Chondrocyte (in vitro differentiated cells): ENCODE measurements at regions not wholly inside any gene's neighbourhood (a gene's known extent, or its start where the extent isn't known, plus 50 kb on each side); places are given as distances from the start of the nearest gene placed in this dataset.
"Not testable (repeated sequence)": the region's sequence is repeated elsewhere in the genome, so short reads cannot be mapped to it uniquely, and the experiment has no call there.

Experiments used
- DNase-seq: peaks from one replicate; pipeline ENCODE4 v3.0.0; 2021; ENCODE audit warnings: mixed read lengths, low spot score
- H3K27ac Mint-ChIP-seq: one replicate; pipeline ENCODE4 v1.8.0; 2021; ENCODE audit warnings: mild to moderate bottlenecking, moderate library complexity, mixed read lengths; ENCODE audit not compliant: unreplicated experiment
- H3K27me3 Mint-ChIP-seq: 2 replicates; pipeline ENCODE4 v1.8.0; 2021; ENCODE audit warnings: low read depth, mixed read lengths
- H3K36me3 Mint-ChIP-seq: 2 replicates; pipeline ENCODE4 v1.8.0; 2021; ENCODE audit warnings: low read depth, mixed read lengths
- H3K4me1 Mint-ChIP-seq: 2 replicates; pipeline ENCODE4 v1.8.0; 2021; ENCODE audit warnings: low read depth, mild to moderate bottlenecking, mixed read lengths
- H3K4me3 Mint-ChIP-seq: one replicate; pipeline ENCODE4 v1.8.0; 2021; ENCODE audit warnings: mild to moderate bottlenecking, moderate library complexity, mixed read lengths; ENCODE audit not compliant: unreplicated experiment
- H3K9me3 Mint-ChIP-seq: 2 replicates; pipeline ENCODE4 v1.8.0; 2021; ENCODE audit warnings: low read depth, mixed read lengths
- CTCF ChIP-seq: fragments of 200-600 bp; sonication (generic); IDR thresholded peaks from 2 replicates; pipeline ENCODE4 v1.5.0; 2021; ENCODE audit warnings: antibody characterized with exemption, mild to moderate bottlenecking, moderate library complexity

DNA sequence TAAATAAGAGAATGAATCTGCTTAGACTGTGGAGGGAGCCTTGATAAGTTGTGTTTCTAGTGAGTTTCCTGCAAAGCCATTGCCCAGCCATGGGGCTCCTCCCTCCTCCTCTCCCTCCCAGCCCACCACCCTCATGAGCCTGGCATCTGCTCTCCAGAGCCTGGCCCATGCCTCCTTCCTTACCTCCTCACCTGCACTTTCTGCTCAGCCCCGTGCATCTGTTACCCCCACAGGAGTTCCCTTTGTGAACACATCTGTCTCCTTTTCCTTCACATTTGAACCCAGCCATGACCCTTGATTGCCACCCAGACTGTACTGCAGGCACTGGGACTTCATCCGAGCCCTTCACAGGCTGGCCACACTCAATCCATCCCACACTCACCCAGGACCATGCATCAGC is 395.6 kb downstream of the IRX2 start:
- no peaks in the 10 kb centered on the region for H3K4me1 Mint-ChIP-seq
- no peaks in the 10 kb centered on the region for H3K36me3 Mint-ChIP-seq
- no peaks in the 10 kb centered on the region for H3K27me3 Mint-ChIP-seq
- peak; percentile 59 for DNase-seq
- H3K9me3 Mint-ChIP-seq, result peaks cover 30% of the 10 kb centered on the region
- no peak overlapping the region for H3K4me3 Mint-ChIP-seq
- no peak for TF ChIP-seq CTCF
- H3K27ac Mint-ChIP-seq, result no peak overlapping the region

- peak; percentile 73 for DNase-seq
- no peak overlapping the region for H3K27ac Mint-ChIP-seq
- no peaks in the 10 kb centered on the region for H3K27me3 Mint-ChIP-seq
- H3K9me3 Mint-ChIP-seq, result peaks cover 37% of the 10 kb centered on the region
- H3K4me1 Mint-ChIP-seq, result no peaks in the 10 kb centered on the region
- H3K4me3 Mint-ChIP-seq, result no peak overlapping the region
- no peaks in the 10 kb centered on the region for H3K36me3 Mint-ChIP-seq
- TF ChIP-seq CTCF, result no peak
Observed at GRCh38 chr5:2353871-2354440, 397.5 kb downstream of the IRX2 start.

- Mint-ChIP-seq H3K9me3 (peaks cover 37% of the 10 kb centered on the region), H3K27me3 (no peaks in the 10 kb centered on the region), H3K36me3 (no peaks in the 10 kb centered on the region), H3K4me3 (no peak overlapping the region), H3K4me1 (no peaks in the 10 kb centered on the region), H3K27ac (no peak overlapping the region)
- no peak for TF ChIP-seq CTCF
- DNase-seq, result no peak
Observed at GRCh38 chr5:2353211-2353610, 398.3 kb downstream of the IRX2 start.

GRCh38 chr5:2352101-2352861 is 399.2 kb downstream of the IRX2 start:
- H3K27ac Mint-ChIP-seq, result no peak overlapping the region
- H3K9me3 Mint-ChIP-seq, result peaks cover 45% of the 10 kb centered on the region
- H3K36me3 Mint-ChIP-seq, result no peaks in the 10 kb centered on the region
- H3K4me3 Mint-ChIP-seq, result no peak overlapping the region
- no peak for TF ChIP-seq CTCF
- H3K4me1 Mint-ChIP-seq, result no peaks in the 10 kb centered on the region
- no peaks in the 10 kb centered on the region for H3K27me3 Mint-ChIP-seq
- no peak for DNase-seq

DNA sequence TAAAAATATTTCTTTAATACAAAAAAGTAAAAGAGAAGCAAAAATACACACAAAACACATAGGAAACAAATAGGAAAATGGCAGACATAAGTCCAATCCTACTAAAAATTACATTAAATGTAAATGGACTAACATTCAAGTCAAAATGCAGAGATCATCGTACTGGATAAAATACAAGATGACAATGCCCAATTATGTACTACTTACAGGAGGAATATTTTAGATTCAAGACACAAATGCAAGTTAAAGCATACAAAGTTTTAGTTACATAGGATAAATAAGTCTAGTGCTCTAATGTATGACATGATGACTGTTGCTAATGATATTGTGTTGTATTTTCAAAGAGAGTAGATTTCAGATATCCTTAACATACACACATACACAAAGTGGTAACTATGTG is 401.7 kb downstream of the IRX2 start:
- H3K4me3 Mint-ChIP-seq, DNase-seq, H3K27me3 Mint-ChIP-seq, H3K4me1 Mint-ChIP-seq, H3K27ac Mint-ChIP-seq, H3K36me3 Mint-ChIP-seq: not testable (repeated sequence)
- peaks cover 56% of the 10 kb centered on the region for H3K9me3 Mint-ChIP-seq

DNA sequence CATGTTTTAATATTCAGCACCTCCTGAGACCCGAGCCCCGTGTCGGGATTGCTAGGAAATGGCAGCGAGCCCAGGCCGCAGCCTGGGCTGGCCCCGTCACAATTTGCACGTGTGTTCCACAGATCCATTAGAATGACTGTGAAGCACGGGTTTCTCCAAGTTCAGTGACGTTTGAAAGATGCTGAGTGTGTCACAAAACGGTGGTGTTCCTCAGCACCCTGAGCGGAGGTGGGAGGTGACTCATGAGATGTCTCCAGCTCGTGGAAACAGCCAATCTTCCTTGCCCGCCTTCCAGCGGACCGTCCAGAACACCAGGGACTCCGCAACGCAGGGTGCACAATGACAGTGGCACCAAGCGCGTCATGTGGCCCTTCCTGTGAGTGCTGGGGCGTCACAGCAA is 412.8 kb downstream of the IRX2 start:
- H3K27me3 Mint-ChIP-seq, result peaks cover 4% of the 10 kb centered on the region
- TF ChIP-seq CTCF, result no peak
- no peak overlapping the region for H3K4me3 Mint-ChIP-seq

More for the DNA sequence above, 412.8 kb downstream of the IRX2 start:
- Mint-ChIP-seq H3K36me3 (no peaks in the 10 kb centered on the region), H3K4me1 (no peaks in the 10 kb centered on the region), H3K9me3 (peaks cover 6% of the 10 kb centered on the region), H3K27ac (no peak overlapping the region)
- no peak for DNase-seq
